Naive thymus-derived CD4-positive, alpha-beta T cell (primary cell): ENCODE measurements at regions not wholly inside any gene's neighbourhood (a gene's known extent, or its start where the extent isn't known, plus 50 kb on each side); places are given as distances from the start of the nearest gene placed in this dataset.

Experiments
- ATAC-seq: fragments of 150-1000 bp; cut with Tn5 transposase; 2 replicates; pipeline ENCODE4 v1.10.0; 2021; ENCODE audit warnings: mild to moderate bottlenecking, moderate library complexity
- CTCF ChIA-PET: fragments of 350-600 bp; sonication (Branson Sonifier 250); formaldehyde crosslinking; loops from one replicate; lab custom pipeline; 2021; ENCODE audit warnings: antibody characterized with exemption; lab: Charles Lee
- POLR2A ChIA-PET: fragments of 350-600 bp; sonication (Branson Sonifier 250); formaldehyde crosslinking; loops from one replicate; lab custom pipeline; 2021; ENCODE audit warnings: antibody characterized with exemption, inconsistent platforms; lab: Charles Lee
- DNase-seq, 9 donors: peaks; one replicate each; pipeline versions ENCODE4 v3.0.0 to v3.0.0-alpha.2; 2020 to 2022; ENCODE audit warnings: mixed read lengths in 1 of 9
- H3K27ac ChIP-seq: one replicate; pipeline ENCODE4 v1.7.0; 2013; ENCODE audit warnings: mild to moderate bottlenecking, low read depth, low read length, moderate library complexity
- H3K27me3 ChIP-seq, 2 donors: one replicate each; pipeline ENCODE4 v1.7.0; 2013; ENCODE audit warnings: low read length in 2 of 2, mild to moderate bottlenecking in 2 of 2, moderate library complexity in 2 of 2; ENCODE audit not compliant: control insufficient read depth in 2 of 2, insufficient read depth in 2 of 2
- H3K36me3 ChIP-seq, 3 experiments: 1 replicate in 2 of 3; 2 replicates in 1 of 3; pipeline ENCODE4 v1.7.0; 2013; ENCODE audit warnings: low read length in 3 of 3, mild to moderate bottlenecking in 3 of 3, moderate library complexity in 1 of 3; ENCODE audit not compliant: insufficient read depth in 3 of 3, control insufficient read depth in 2 of 3
- H3K4me1 ChIP-seq, 2 donors: one replicate each; pipeline ENCODE4 v1.7.0; 2013; ENCODE audit warnings: low read length in 2 of 2, mild to moderate bottlenecking in 2 of 2, moderate library complexity in 1 of 2; ENCODE audit not compliant: control insufficient read depth in 2 of 2, insufficient read depth in 2 of 2
- H3K4me3 ChIP-seq: 2 replicates; pipeline ENCODE4 v1.7.0; 2013; ENCODE audit warnings: mild to moderate bottlenecking, low read length
- H3K9me3 ChIP-seq, 3 experiments: 1 replicate in 2 of 3; 2 replicates in 1 of 3; pipeline ENCODE4 v1.7.0; 2013; ENCODE audit warnings: low read length in 3 of 3; ENCODE audit not compliant: control insufficient read depth in 2 of 3
- H3K27ac Mint-ChIP-seq, 9 donors: one replicate each; pipeline ENCODE4 v1.8.0; 2020 to 2022; ENCODE audit warnings: mixed read lengths in 9 of 9, mild to moderate bottlenecking in 8 of 9, moderate library complexity in 5 of 9, inconsistent platforms in 2 of 9
- H3K27me3 Mint-ChIP-seq, 5 donors: one replicate each; pipeline ENCODE4 v1.8.0; 2021 to 2022; ENCODE audit warnings: mixed read lengths in 5 of 5, mild to moderate bottlenecking in 1 of 5
- H3K36me3 Mint-ChIP-seq, 5 donors: one replicate each; pipeline ENCODE4 v1.8.0; 2020 to 2022; ENCODE audit warnings: mixed read lengths in 5 of 5, mild to moderate bottlenecking in 3 of 5, inconsistent platforms in 1 of 5
- H3K4me1 Mint-ChIP-seq, 7 donors: one replicate each; pipeline ENCODE4 v1.8.0; 2020 to 2022; ENCODE audit warnings: mixed read lengths in 7 of 7, mild to moderate bottlenecking in 3 of 7, inconsistent platforms in 1 of 7
- H3K4me3 Mint-ChIP-seq, 10 donors: one replicate each; pipeline ENCODE4 v1.8.0; 2020 to 2022; ENCODE audit warnings: mild to moderate bottlenecking in 10 of 10, mixed read lengths in 10 of 10, moderate library complexity in 6 of 10, inconsistent platforms in 2 of 10
- H3K9me3 Mint-ChIP-seq, 11 donors: one replicate each; pipeline ENCODE4 v1.8.0; 2020 to 2022; ENCODE audit warnings: mixed read lengths in 11 of 11, mild to moderate bottlenecking in 4 of 11, inconsistent platforms in 1 of 11, moderate library complexity in 1 of 11
- intact Hi-C, 2 donors: fragments of 100-400 bp; cut with micrococcal nuclease; formaldehyde crosslinking; loops; one replicate each; pipeline ENCODE4 v1.15.1; 2023

DNA sequence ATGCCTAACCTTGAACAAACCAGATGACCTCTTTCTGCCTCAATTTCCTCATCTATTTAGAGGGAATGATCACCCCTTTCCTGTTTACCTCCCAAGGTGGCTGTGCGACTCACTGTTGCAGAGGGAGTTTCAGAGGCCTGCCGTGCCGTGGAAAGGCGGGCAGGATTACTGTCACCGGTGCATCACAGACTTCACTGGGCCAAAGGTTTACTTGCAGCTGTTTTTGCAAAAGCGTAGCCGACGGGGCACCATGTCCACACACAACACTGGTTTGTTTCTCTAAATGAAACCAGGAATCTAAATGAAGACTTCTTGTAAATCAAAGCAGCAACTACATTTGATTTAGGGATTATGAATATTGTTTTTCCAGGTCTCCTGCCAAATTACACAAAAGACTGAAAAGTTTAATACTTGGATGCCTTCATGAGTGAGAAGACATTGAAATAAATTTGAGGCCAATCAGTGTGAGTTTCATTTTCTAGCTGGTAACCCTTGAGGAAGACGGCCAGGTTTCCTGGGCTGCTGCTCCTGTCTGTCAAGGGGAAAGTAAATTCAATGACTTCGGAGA lies 696.1 kb upstream of the TMEM132C start:
- DNase-seq (no peak), ATAC-seq (no peak)
- Mint-ChIP-seq H3K27ac (no peak overlapping the region), H3K4me1 (no peaks in the 10 kb centered on the region), H3K36me3 (peaks cover 0 to 6% (median 0%) of the 10 kb centered on the region in 5 donors), H3K27me3 (peaks cover 0 to 33% (median 5%) of the 10 kb centered on the region in 5 donors), H3K9me3 (peaks cover 8 to 23% (median 15%) of the 10 kb centered on the region in 11 donors), H3K4me3 (no peak overlapping the region)
- Histone ChIP-seq H3K4me3 (no peak overlapping the region), H3K27ac (no peak overlapping the region), H3K4me1 (no peaks in the 10 kb centered on the region), H3K9me3 (peaks cover 0 to 12% (median 0%) of the 10 kb centered on the region in 3 experiments), H3K36me3 (no peaks in the 10 kb centered on the region), H3K27me3 (no peaks in the 10 kb centered on the region)
- intact Hi-C loops, result no loop called here
- POLR2A ChIA-PET, result no interaction called here
- CTCF ChIA-PET, result no interaction called here

DNA sequence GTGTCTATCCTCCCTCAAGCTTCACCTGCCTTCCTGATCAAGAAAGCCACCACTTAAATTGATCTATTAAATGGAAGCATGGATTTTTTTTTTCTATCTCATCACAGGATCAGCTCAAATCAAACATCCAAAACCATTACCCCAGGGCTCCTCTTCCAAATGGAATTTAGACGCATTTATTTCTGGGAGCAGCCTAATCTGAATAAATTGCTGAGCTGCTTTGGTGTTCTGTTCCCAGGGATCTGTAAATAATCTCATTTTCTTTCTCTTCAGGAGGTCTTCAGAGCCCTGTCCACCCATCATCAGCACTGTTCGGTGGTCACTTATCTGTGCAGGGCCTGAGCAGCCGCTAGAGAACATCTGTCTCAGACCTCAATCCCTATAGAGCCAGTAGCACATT lies 695.4 kb upstream of the TMEM132C start:
- ChIA-PET POLR2A (no interaction called here), CTCF (no interaction called here)
- no peak overlapping the region for H3K27ac Mint-ChIP-seq
- peaks cover 0 to 12% (median 0%) of the 10 kb centered on the region in 3 experiments for H3K9me3 ChIP-seq
- ATAC-seq (no peak), DNase-seq (no peak)
- H3K4me1 Mint-ChIP-seq, result no peaks in the 10 kb centered on the region
- H3K4me3 ChIP-seq, result no peak overlapping the region
- intact Hi-C loops, result no loop called here
- no peaks in the 10 kb centered on the region for H3K36me3 ChIP-seq
- peaks cover 0 to 6% (median 0%) of the 10 kb centered on the region in 5 donors for H3K36me3 Mint-ChIP-seq
- H3K4me3 Mint-ChIP-seq, result no peak overlapping the region
- H3K27me3 Mint-ChIP-seq, result peaks cover 0 to 33% (median 5%) of the 10 kb centered on the region in 5 donors
- no peaks in the 10 kb centered on the region for H3K27me3 ChIP-seq
- H3K9me3 Mint-ChIP-seq, result peaks cover 8 to 21% (median 13%) of the 10 kb centered on the region in 11 donors
- H3K4me1 ChIP-seq, result no peaks in the 10 kb centered on the region
- no peak overlapping the region for H3K27ac ChIP-seq

DNA sequence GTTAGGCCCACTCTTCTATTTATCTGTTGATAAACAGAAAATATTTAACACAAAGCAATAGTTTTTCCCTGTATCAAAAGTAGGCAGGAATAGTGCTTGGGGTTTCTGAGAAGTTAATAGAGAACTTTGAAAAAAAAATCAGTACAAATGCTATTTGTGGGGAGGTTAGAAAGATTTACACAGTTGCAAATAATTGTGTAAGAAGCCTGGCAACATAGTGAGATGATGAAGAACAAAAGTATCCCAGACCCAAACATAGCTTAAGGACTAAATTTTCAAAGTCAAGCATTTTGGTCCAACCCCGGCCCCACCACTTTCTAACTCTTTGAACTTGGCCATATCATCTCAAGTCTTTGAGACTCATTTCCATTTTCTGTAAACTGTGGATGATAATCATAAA lies 687.5 kb upstream of the TMEM132C start:
- H3K4me3 Mint-ChIP-seq, result no peak overlapping the region
- CTCF ChIA-PET, result no interaction called here

DNA sequence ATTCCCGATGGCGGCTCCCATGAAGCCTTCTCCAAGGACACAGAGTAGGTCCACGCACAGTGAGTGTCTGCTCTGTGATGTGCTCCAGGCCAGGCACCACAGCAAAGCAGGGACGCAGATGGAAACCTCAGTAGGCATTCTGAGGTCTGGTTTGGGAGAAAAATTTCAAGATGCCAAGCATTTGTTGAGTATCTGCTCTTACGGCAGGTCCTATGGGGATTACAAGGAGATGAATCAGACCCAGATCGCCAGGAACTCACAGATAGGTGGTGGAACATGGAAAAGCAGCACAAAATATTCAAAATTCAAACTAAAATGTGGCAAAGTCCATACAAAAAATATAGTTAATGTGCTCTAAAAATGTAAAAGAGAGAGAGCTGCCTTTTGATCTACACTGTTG lies 684.9 kb upstream of the TMEM132C start:
- ChIA-PET CTCF (no interaction called here), POLR2A (no interaction called here)
- Histone ChIP-seq H3K4me3 (no peak overlapping the region), H3K36me3 (no peaks in the 10 kb centered on the region), H3K27ac (no peak overlapping the region), H3K9me3 (no peaks in the 10 kb centered on the region), H3K27me3 (no peaks in the 10 kb centered on the region), H3K4me1 (no peaks in the 10 kb centered on the region)
- H3K9me3 Mint-ChIP-seq, result peaks cover 0 to 10% (median 2%) of the 10 kb centered on the region in 11 donors
- H3K36me3 Mint-ChIP-seq, result no peaks in the 10 kb centered on the region
- intact Hi-C loops, result no loop called here
- ATAC-seq (no peak), DNase-seq (no peak)
- H3K4me3 Mint-ChIP-seq, result no peak overlapping the region
- no peaks in the 10 kb centered on the region for H3K4me1 Mint-ChIP-seq
- peaks cover 0 to 11% (median 0%) of the 10 kb centered on the region in 5 donors for H3K27me3 Mint-ChIP-seq
- H3K27ac Mint-ChIP-seq, result no peak overlapping the region

More for the DNA sequence above, 687.5 kb upstream of the TMEM132C start:
- Histone ChIP-seq H3K4me3 (no peak overlapping the region), H3K36me3 (no peaks in the 10 kb centered on the region), H3K9me3 (no peaks in the 10 kb centered on the region), H3K27me3 (no peaks in the 10 kb centered on the region), H3K4me1 (no peaks in the 10 kb centered on the region), H3K27ac (no peak overlapping the region)
- ATAC-seq (no peak), DNase-seq (no peak)
- intact Hi-C loops, result no loop called here
- H3K4me1 Mint-ChIP-seq, result no peaks in the 10 kb centered on the region
- POLR2A ChIA-PET, result no interaction called here
- no peak overlapping the region for H3K27ac Mint-ChIP-seq
- H3K36me3 Mint-ChIP-seq, result no peaks in the 10 kb centered on the region
- peaks cover 0 to 17% (median 5%) of the 10 kb centered on the region in 5 donors for H3K27me3 Mint-ChIP-seq
- peaks cover 0 to 17% (median 2%) of the 10 kb centered on the region in 11 donors for H3K9me3 Mint-ChIP-seq

DNA sequence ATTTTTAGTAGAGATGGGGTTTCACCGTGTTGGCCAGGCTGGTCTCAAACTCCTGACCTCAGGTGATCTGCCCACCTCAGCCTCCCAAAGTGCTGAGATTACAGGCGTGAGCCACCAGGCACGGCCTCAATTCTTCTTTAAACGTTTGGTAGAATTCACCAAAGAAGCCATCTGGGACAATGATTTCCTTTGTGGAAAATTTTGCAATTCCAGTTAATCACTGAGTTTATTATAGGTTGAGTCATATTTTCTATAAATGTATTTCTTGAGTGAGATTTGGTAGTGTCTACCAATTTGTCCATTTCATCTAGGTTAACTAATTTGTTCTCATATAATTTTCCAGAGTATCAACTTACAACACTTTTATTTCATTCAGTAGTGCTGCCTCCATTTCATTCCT lies 683.9 kb upstream of the TMEM132C start:
- DNase-seq (no peak), ATAC-seq (no peak)
- Histone ChIP-seq H3K4me3 (no peak overlapping the region), H3K4me1 (no peaks in the 10 kb centered on the region), H3K27me3 (no peaks in the 10 kb centered on the region), H3K27ac (no peak overlapping the region), H3K36me3 (no peaks in the 10 kb centered on the region), H3K9me3 (no peaks in the 10 kb centered on the region)
- intact Hi-C loops, result no loop called here
- Mint-ChIP-seq H3K9me3 (peaks cover 0 to 10% (median 3%) of the 10 kb centered on the region in 11 donors), H3K4me3 (no peak overlapping the region), H3K27me3 (peaks cover 0 to 7% (median 0%) of the 10 kb centered on the region in 5 donors), H3K36me3 (no peaks in the 10 kb centered on the region), H3K4me1 (no peaks in the 10 kb centered on the region), H3K27ac (no peak overlapping the region)
- CTCF ChIA-PET, result interaction anchor here (1.3 kb wide), 1 partner anchor 37 kb away, joined by 4 read pairs; no protein-coding TSS in a partner anchor
- POLR2A ChIA-PET, result no interaction called here

DNA sequence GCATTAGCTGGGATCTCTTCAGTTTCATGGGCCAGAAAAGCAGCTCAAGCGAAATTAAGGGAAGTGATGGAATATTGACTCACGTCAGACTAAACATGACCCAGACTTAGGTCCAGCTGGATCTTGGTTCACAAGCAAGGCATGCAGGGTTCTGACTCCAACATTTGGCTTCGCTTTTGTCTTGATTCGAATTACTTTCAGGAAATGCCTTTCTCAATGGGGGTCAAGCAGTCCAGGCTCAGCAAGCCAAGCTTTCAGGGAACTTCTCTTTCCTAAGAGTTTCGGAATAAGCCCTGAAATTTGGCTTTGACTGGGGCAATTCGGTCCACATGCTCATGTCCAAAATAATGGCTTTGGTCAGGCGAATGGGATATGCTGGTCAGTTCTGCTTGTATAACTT lies 678.7 kb upstream of the TMEM132C start:
- no peaks in the 10 kb centered on the region for H3K4me1 ChIP-seq
- POLR2A ChIA-PET, result no interaction called here
- no peaks in the 10 kb centered on the region for H3K9me3 ChIP-seq
- no peaks in the 10 kb centered on the region for H3K36me3 ChIP-seq
- CTCF ChIA-PET, result no interaction called here
- no peaks in the 10 kb centered on the region for H3K27me3 ChIP-seq
- Mint-ChIP-seq H3K27me3 (peaks cover 0 to 9% (median 0%) of the 10 kb centered on the region in 5 donors), H3K4me1 (no peaks in the 10 kb centered on the region), H3K36me3 (no peaks in the 10 kb centered on the region), H3K27ac (no peak overlapping the region), H3K4me3 (no peak overlapping the region), H3K9me3 (peaks cover 0 to 10% (median 4%) of the 10 kb centered on the region in 11 donors)
- DNase-seq (no peak), ATAC-seq (no peak)
- intact Hi-C loops, result no loop called here
- no peak overlapping the region for H3K27ac ChIP-seq
- no peak overlapping the region for H3K4me3 ChIP-seq

DNA sequence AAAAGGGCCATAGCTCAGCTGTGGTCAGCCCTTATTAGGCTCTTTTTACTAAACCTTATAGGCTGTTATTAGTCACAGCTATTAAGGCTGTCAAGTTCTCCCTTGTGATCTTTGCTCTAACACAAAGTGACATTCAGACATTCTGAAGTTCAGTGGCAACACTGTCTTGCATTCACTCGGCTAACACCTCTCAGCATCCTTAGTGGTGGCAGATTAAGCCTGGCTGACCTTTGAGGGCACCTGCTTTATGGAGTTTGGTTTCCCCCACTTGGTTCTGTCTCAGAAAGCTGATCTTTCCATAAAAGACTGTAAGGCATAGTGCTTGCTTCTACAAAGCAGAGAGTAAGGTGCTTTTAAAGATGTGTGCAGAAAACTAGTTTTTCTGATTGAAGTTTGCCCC lies 677.4 kb upstream of the TMEM132C start:
- Histone ChIP-seq H3K27ac (no peak overlapping the region), H3K27me3 (no peaks in the 10 kb centered on the region), H3K4me3 (no peak overlapping the region), H3K9me3 (no peaks in the 10 kb centered on the region), H3K36me3 (no peaks in the 10 kb centered on the region), H3K4me1 (no peaks in the 10 kb centered on the region)
- Mint-ChIP-seq H3K36me3 (no peaks in the 10 kb centered on the region), H3K9me3 (peaks cover 0 to 11% (median 4%) of the 10 kb centered on the region in 11 donors), H3K27ac (no peak overlapping the region), H3K4me3 (no peak overlapping the region), H3K27me3 (peaks cover 0 to 4% (median 0%) of the 10 kb centered on the region in 5 donors), H3K4me1 (no peaks in the 10 kb centered on the region)
- intact Hi-C loops, result no loop called here
- ChIA-PET CTCF (no interaction called here), POLR2A (no interaction called here)
- no peak for DNase-seq
- ATAC-seq, result no peak
